GM12891 (cell line): ENCODE measurements at regions not wholly inside any gene's neighbourhood (a gene's known extent, or its start where the extent isn't known, plus 50 kb on each side); places are given as distances from the start of the nearest gene placed in this dataset.

Experiments used
- POLR2A ChIP-seq: IDR thresholded peaks from 2 replicates; pipeline ENCODE4 v1.6.1; 2011; ENCODE audit warnings: low read depth, low read length, control low read depth
- POLR2AphosphoS5 ChIP-seq: IDR thresholded peaks from 2 replicates; pipeline ENCODE4 v1.6.1; 2011; ENCODE audit warnings: low read depth, low read length, control low read depth
- TAF1 ChIP-seq: IDR thresholded peaks from 2 replicates; pipeline ENCODE4 v1.6.1; 2011; ENCODE audit warnings: low read depth, low read length, control low read depth

- TF ChIP-seq TAF1 (no peak), POLR2AphosphoS5 (no peak), POLR2A (no peak)
Measured at GRCh38 chr7:20064974-20065862, 152.0 kb downstream of the MACC1 start.
